ENCODE measurements at regions not wholly inside any gene's neighbourhood (a gene's known extent, or its start where the extent isn't known, plus 50 kb on each side); places are given as distances from the start of the nearest gene placed in this dataset.

GRCh38 chr10:89142590-89142989, 64.5 kb downstream of the CH25H start:
- no peak for TF ChIP-seq CTCF (IDR thresholded peaks at IDR 0.05; ENCODE audit: borderline replicate concordance, extremely low read depth, low read length, poor library complexity, severe bottlenecking)
- TF ChIP-seq EZH2 (IDR thresholded peaks at IDR 0.05; ENCODE audit: borderline replicate concordance, low read depth, low read length, severe bottlenecking), result no peak

Measured in DND-41 (cell line).